GM12878 (cell line): ENCODE measurements at regions not wholly inside any gene's neighbourhood (a gene's known extent, or its start where the extent isn't known, plus 50 kb on each side); places are given as distances from the start of the nearest gene placed in this dataset.
A peak's percentile ranks its signal among the peaks of the same experiment; 100 is the strongest.

Experiments
- ATAC-seq: fragments of 200-7000 bp; cut with Tn5 transposase; 3 replicates; pipeline ENCODE4 v1.9.1; 2020; ENCODE audit warnings: mild to moderate bottlenecking, moderate library complexity
- BruUV-seq: library from RNA; stranded (reverse); fragments of 400-500 nt; replicated peaks from 2 replicates; lab custom pipeline; 2021; lab: Mats Ljungman, UMichigan
- CTCF ChIA-PET: fragments of 300-600 bp; sonication (Branson Sonifier 250); formaldehyde crosslinking; extraction: SDS; loops from one replicate; lab custom pipeline; 2021; ENCODE audit warnings: inconsistent platforms; lab: Yijun Ruan, JAX
- POLR2A ChIA-PET: fragments of 350-600 bp; formaldehyde crosslinking; extraction: SDS; loops from one replicate; lab custom pipeline; 2021; ENCODE audit warnings: inconsistent platforms; lab: Charles Lee
- RAD21 ChIA-PET: fragments of 300-600 bp; sonication (Branson Sonifier 250); formaldehyde crosslinking; loops from one replicate; lab custom pipeline; 2023; ENCODE audit warnings: antibody characterized with exemption; ENCODE audit not compliant: unreplicated experiment; lab: Charles Lee
- SMC1A ChIA-PET: fragments of 300-600 bp; sonication (Branson Sonifier 250); formaldehyde crosslinking; loops from one replicate; lab custom pipeline; 2023; ENCODE audit not compliant: unreplicated experiment, uncharacterized antibody; lab: Charles Lee
- DNase-seq: peaks from one replicate; pipeline ENCODE4 v3.0.0-alpha.2; 2011; ENCODE audit warnings: low read depth, low spot score
- FAIRE-seq: peaks from 3 replicates; lab custom pipeline; 2011; peaks lifted over from hg19 to GRCh38; lab: Jason Lieb, UNC
- H2AFZ ChIP-seq: 2 replicates; pipeline ENCODE4 v1.6.0; 2011; ENCODE audit warnings: low read depth, low read length, control low read depth; ENCODE audit not compliant: control insufficient read depth
- H3K27ac ChIP-seq: 2 replicates; pipeline ENCODE4 v1.5.1; 2011; ENCODE audit warnings: control low read depth; ENCODE audit not compliant: control insufficient read depth, insufficient read depth
- H3K27me3 ChIP-seq, 2 experiments: replicated peaks in 1 of 2; 2 replicates each; pipeline versions ENCODE4 v1.6.0 to v1.6.1; 2011; ENCODE audit warnings: low read length in 1 of 2; ENCODE audit not compliant: control insufficient read depth in 2 of 2, insufficient read depth in 2 of 2
- H3K36me3 ChIP-seq, 2 experiments: 2 replicates each; pipeline ENCODE4 v1.5.1; 2011; ENCODE audit warnings: low read length in 1 of 2; ENCODE audit not compliant: control insufficient read depth in 2 of 2, insufficient read depth in 2 of 2
- H3K4me1 ChIP-seq: 2 replicates; pipeline ENCODE4 v1.6.1; 2011; ENCODE audit warnings: mild to moderate bottlenecking, low read length, moderate library complexity, mixed read lengths; ENCODE audit not compliant: control insufficient read depth, insufficient read depth
- H3K4me2 ChIP-seq: 2 replicates; pipeline ENCODE4 v1.6.0; 2011; ENCODE audit warnings: control low read depth; ENCODE audit not compliant: control insufficient read depth, insufficient read depth
- H3K4me3 ChIP-seq: fragments of 200-600 bp; sonication (generic); 2 replicates; pipeline ENCODE4 v1.5.1; 2016
- H3K79me2 ChIP-seq: 2 replicates; pipeline ENCODE4 v1.6.0; 2011; ENCODE audit warnings: low read length; ENCODE audit not compliant: control insufficient read depth, insufficient read depth
- H3K9ac ChIP-seq: 2 replicates; pipeline ENCODE4 v1.8.0; 2011; ENCODE audit warnings: low read length, control low read depth, mixed read lengths; ENCODE audit not compliant: control insufficient read depth, insufficient read depth
- H3K9me3 ChIP-seq: replicated peaks from 3 replicates; pipeline ENCODE4 v1.5.1; 2011; ENCODE audit warnings: mild to moderate bottlenecking, low read length; ENCODE audit not compliant: control insufficient read depth, insufficient read depth
- H4K20me1 ChIP-seq: 2 replicates; pipeline ENCODE4 v1.6.0; 2011; ENCODE audit not compliant: control insufficient read depth, insufficient read depth
- BACH1 ChIP-seq: fragments of 450-650 bp; IDR thresholded peaks from 2 replicates; pipeline ENCODE4 v1.6.1; 2017; ENCODE audit warnings: mild to moderate bottlenecking, borderline replicate concordance
- BCL11A ChIP-seq: IDR thresholded peaks from 2 replicates; pipeline ENCODE4 v1.6.1; 2011; ENCODE audit warnings: low read depth, low read length
- CBX3 ChIP-seq: fragments of 200-600 bp; sonication (generic); IDR thresholded peaks from 2 replicates; pipeline ENCODE4 v1.6.1; 2016; ENCODE audit warnings: low read depth, borderline replicate concordance
- E2F4 ChIP-seq: IDR thresholded peaks from 2 replicates; pipeline ENCODE4 v1.6.1; 2012; ENCODE audit warnings: low read depth, low read length, improper control_type of control experiment
- EED ChIP-seq: sonication (generic); IDR thresholded peaks from 2 replicates; pipeline ENCODE4 v1.6.1; 2016; ENCODE audit warnings: antibody characterized with exemption, low read depth
- EP300 ChIP-seq, 2 experiments: fragments of 150-350 bp in 1 of 2; IDR thresholded peaks; 2 replicates each; pipeline ENCODE4 v1.6.1; 2011 to 2012; ENCODE audit warnings: low read depth in 2 of 2, low read length in 2 of 2, borderline replicate concordance in 1 of 2, improper control_type of control experiment in 1 of 2, inconsistent platforms in 1 of 2; ENCODE audit not compliant: control insufficient read depth in 1 of 2
- HDAC2 ChIP-seq: fragments of 200-600 bp; sonication (generic); IDR thresholded peaks from 2 replicates; pipeline ENCODE4 v1.6.1; 2017
- IRF5 ChIP-seq: fragments of 450-650 bp; IDR thresholded peaks from 2 replicates; pipeline ENCODE4 v1.6.1; 2017; ENCODE audit warnings: borderline replicate concordance
- MYB ChIP-seq: fragments of 150-350 bp; IDR thresholded peaks from 2 replicates; pipeline ENCODE4 v1.6.1; 2014; ENCODE audit warnings: mild to moderate bottlenecking, low read depth, low read length, borderline replicate concordance
- NFXL1 ChIP-seq: fragments of 450-650 bp; IDR thresholded peaks from 2 replicates; pipeline ENCODE4 v1.6.1; 2017; ENCODE audit warnings: antibody characterized with exemption, mild to moderate bottlenecking, borderline replicate concordance
- NFYA ChIP-seq: IDR thresholded peaks from 2 replicates; pipeline ENCODE4 v1.6.1; 2011; ENCODE audit warnings: low read depth, mild to moderate bottlenecking, low read length, improper control_type of control experiment, borderline replicate concordance
- PAX5 ChIP-seq: IDR thresholded peaks from 2 replicates; pipeline ENCODE4 v1.6.1; 2011; ENCODE audit warnings: low read depth, low read length, borderline replicate concordance
- POU2F2 ChIP-seq: IDR thresholded peaks from 3 replicates; pipeline ENCODE4 v1.6.1; 2011; ENCODE audit warnings: low read depth, mild to moderate bottlenecking, low read length, borderline replicate concordance
- RAD21 ChIP-seq: IDR thresholded peaks from 2 replicates; pipeline ENCODE4 v1.6.1; 2011; ENCODE audit warnings: mild to moderate bottlenecking, low read depth, low read length, moderate library complexity; ENCODE audit not compliant: insufficient read depth
- RAD51 ChIP-seq: fragments of 450-650 bp; IDR thresholded peaks from 2 replicates; pipeline ENCODE4 v1.6.1; 2016; ENCODE audit warnings: moderate library complexity, mild to moderate bottlenecking, inconsistent platforms
- RUNX3 ChIP-seq: IDR thresholded peaks from 2 replicates; pipeline ENCODE4 v1.6.1; 2012; ENCODE audit warnings: low read length, inconsistent platforms
- SIN3A ChIP-seq: IDR thresholded peaks from 2 replicates; pipeline ENCODE4 v1.6.1; 2012; ENCODE audit warnings: low read depth, low read length, improper control_type of control experiment
- SMC3 ChIP-seq: IDR thresholded peaks from 2 replicates; pipeline ENCODE4 v1.6.1; 2011; ENCODE audit warnings: low read length, improper control_type of control experiment, borderline replicate concordance
- SRF ChIP-seq, 2 experiments: IDR thresholded peaks; 2 replicates each; pipeline ENCODE4 v1.6.1; 2011; ENCODE audit warnings: low read depth in 2 of 2, low read length in 2 of 2, mild to moderate bottlenecking in 1 of 2, moderate library complexity in 1 of 2
- SUPT20H ChIP-seq: IDR thresholded peaks from 2 replicates; pipeline ENCODE4 v1.6.1; 2011; ENCODE audit warnings: low read depth, mild to moderate bottlenecking, low read length, moderate library complexity, borderline replicate concordance; ENCODE audit not compliant: control insufficient read depth
- TCF12 ChIP-seq: IDR thresholded peaks from 2 replicates; pipeline ENCODE4 v1.6.1; 2011; ENCODE audit warnings: low read depth, mild to moderate bottlenecking, low read length
- WRNIP1 ChIP-seq: IDR thresholded peaks from 2 replicates; pipeline ENCODE4 v1.6.1; 2011; ENCODE audit warnings: low read depth, low read length, improper control_type of control experiment, borderline replicate concordance
- ZBED1 ChIP-seq: IDR thresholded peaks from 2 replicates; pipeline ENCODE4 v1.6.1; 2016; ENCODE audit warnings: borderline replicate concordance
- ZNF217 ChIP-seq: fragments of 450-650 bp; IDR thresholded peaks from 2 replicates; pipeline ENCODE4 v1.6.1; 2017; ENCODE audit warnings: antibody characterized with exemption, mild to moderate bottlenecking
- WGBS: methylation state at CpG from one replicate; pipeline ENCODE4 v1.1.6; 2016; ENCODE audit warnings: low lambda C conversion rate; ENCODE audit not compliant: insufficient replicate concordance, insufficient coverage; ENCODE audit errors: missing lambda C conversion rate; 5-methylcytosine and 5-hydroxymethylcytosine counted together
- in situ Hi-C: fragments of 300-500 bp; cut with MboI; formaldehyde crosslinking; loops from 9 replicates; pipeline ENCODE4 v1.14.3; 2018; ENCODE audit warnings: mixed read lengths
- intact Hi-C: fragments of 100-400 bp; cut with micrococcal nuclease; formaldehyde crosslinking; loops from one replicate; pipeline ENCODE4 v1.14.2; 2022; ENCODE audit not compliant: unreplicated experiment

- Histone ChIP-seq H3K79me2 (no peaks in the 10 kb centered on the region), H3K36me3 (no peaks in the 10 kb centered on the region), H3K9ac (no peak overlapping the region), H3K9me3 (no peaks in the 10 kb centered on the region; the same call in 1 of the 3 replicates), H3K27ac (no peak overlapping the region), H4K20me1 (no peaks in the 10 kb centered on the region), H3K4me1 (no peaks in the 10 kb centered on the region), H3K4me2 (no peak overlapping the region; the same call in 1 of the 2 replicates), H3K4me3 (no peak overlapping the region), H2AFZ (no peak overlapping the region), H3K27me3 (peaks cover 0 to 3% of the 10 kb centered on the region in 2 experiments; a peak in 3 of 4 replicates)
- ChIA-PET CTCF (interaction anchor here (1.4 kb wide), 2 partner anchors 13 to 18 kb away, joined by 3 to 4 read pairs; no protein-coding TSS in a partner anchor), POLR2A (no interaction called here), SMC1A (interaction anchor here (4.0 kb wide), 1 partner anchor 13 kb away, joined by 17 read pairs; no protein-coding TSS in a partner anchor), RAD21 (interaction anchor here (1.0 kb wide), 1 partner anchor 18 kb away, joined by 3 read pairs; no protein-coding TSS in a partner anchor)
- DNase-seq (peak; percentile 59), FAIRE-seq (peak; percentile 81), ATAC-seq (peak; percentile 94)
- intact Hi-C loops = loop anchor here (1.0 kb wide), 1 partner anchor 14 kb away; no protein-coding TSS in a partner anchor
- 9% methylated on average over 7 of the region's 7 CpGs for WGBS
- BruUV-seq = no TSS peak
- in situ Hi-C loops = no loop called here
- no peak for TF ChIP-seq HDAC2
- no peak for TF ChIP-seq E2F4
- TF ChIP-seq NFYA = no peak
- peak in 1 of 2 experiments; percentile 32; a peak in 1 of 4 replicates for TF ChIP-seq EP300 (IDR thresholded peaks at IDR 0.05; ENCODE audit: borderline replicate concordance in 1 of 2, control insufficient read depth in 1 of 2, low read depth in 2 of 2, low read length in 2 of 2)
- TF ChIP-seq PAX5 = peak; percentile 26; the same call in 1 of the 2 replicates
- TF ChIP-seq SUPT20H = no peak
- no peak for TF ChIP-seq MYB
- TF ChIP-seq TCF12 = 0 out of 2 replicates have a peak, but pooled peaks have one; percentile 10
- no peak for TF ChIP-seq RAD51
- no peak for TF ChIP-seq CBX3
- TF ChIP-seq IRF5 = no peak
- no peak for TF ChIP-seq RAD21
- TF ChIP-seq RUNX3 = peak; percentile 31; the same call in 1 of the 2 replicates
- TF ChIP-seq WRNIP1 = no peak
- TF ChIP-seq SIN3A = no peak
- TF ChIP-seq BACH1 = no peak
- TF ChIP-seq POU2F2 = peak; percentile 52; the same call in 1 of the 3 replicates
- TF ChIP-seq SMC3 = no peak
- TF ChIP-seq BCL11A = no peak
- no peak for TF ChIP-seq ZNF217
- peak; percentile 51 to 94; a peak in 3 of 4 replicates for TF ChIP-seq SRF (IDR thresholded peaks at IDR 0.05; ENCODE audit: low read depth in 2 of 2, low read length in 2 of 2)
- TF ChIP-seq ZBED1 = peak; percentile 58; the same call in 1 of the 2 replicates
- TF ChIP-seq EED = no peak
- TF ChIP-seq NFXL1 = no peak
Observed at GRCh38 chr6:90411292-90411781, 114.7 kb upstream of the BACH2 start.
